H1 (cell line): ENCODE measurements at regions not wholly inside any gene's neighbourhood (a gene's known extent, or its start where the extent isn't known, plus 50 kb on each side); places are given as distances from the start of the nearest gene placed in this dataset.

ENCODE experiments used
- CHD7 ChIP-seq: fragments of 300-600 bp; sonication (generic); IDR thresholded peaks from 2 replicates; pipeline ENCODE4 v1.7.1; 2012; ENCODE audit warnings: low read length, moderate library complexity, mild to moderate bottlenecking, inconsistent platforms; ENCODE audit not compliant: insufficient replicate concordance
- CTCF ChIP-seq, 3 experiments: IDR thresholded peaks; 1 replicate in 2 of 3; 2 replicates in 1 of 3; pipeline versions ENCODE4 v1.5.1 to v1.6.1; 2011; ENCODE audit warnings: low read length in 3 of 3, mild to moderate bottlenecking in 3 of 3, inconsistent platforms in 2 of 3, low read depth in 1 of 3, moderate library complexity in 1 of 3; ENCODE audit not compliant: insufficient read depth in 1 of 3; ENCODE audit errors: control extremely low read depth in 1 of 3
- EZH2 ChIP-seq: fragments of 200-600 bp; sonication (generic); IDR thresholded peaks from 2 replicates; pipeline ENCODE4 v1.7.1; 2012; ENCODE audit warnings: low read depth, mild to moderate bottlenecking, moderate library complexity, low read length, inconsistent platforms; ENCODE audit not compliant: severe bottlenecking
- GABPA ChIP-seq: IDR thresholded peaks from 2 replicates; pipeline ENCODE4 v1.6.1; 2011; ENCODE audit warnings: mild to moderate bottlenecking, low read length, moderate library complexity, borderline replicate concordance; ENCODE audit not compliant: insufficient read depth
- SP2 ChIP-seq: IDR thresholded peaks from 2 replicates; pipeline ENCODE4 v1.6.1; 2012; ENCODE audit warnings: mild to moderate bottlenecking, low read length, inconsistent platforms
- SP4 ChIP-seq: IDR thresholded peaks from 2 replicates; pipeline ENCODE4 v1.6.1; 2012; ENCODE audit warnings: low read length, inconsistent platforms
- TF ChIP-seq, protein P1 (sequence below): IDR thresholded peaks from 2 replicates; pipeline ENCODE4 v1.6.1; 2011; ENCODE audit warnings: low read length, improper control_type of control experiment

- TF ChIP-seq CHD7 (no peak), GABPA (no peak), SP4 (no peak), CTCF (IDR thresholded peaks at IDR 0.05; ENCODE audit: control extremely low read depth in 1 of 3, insufficient read depth in 1 of 3, low read depth in 1 of 3, low read length in 3 of 3) (no peak), SP2 (no peak), EZH2 (no peak)
- TF ChIP-seq, protein P1, sequence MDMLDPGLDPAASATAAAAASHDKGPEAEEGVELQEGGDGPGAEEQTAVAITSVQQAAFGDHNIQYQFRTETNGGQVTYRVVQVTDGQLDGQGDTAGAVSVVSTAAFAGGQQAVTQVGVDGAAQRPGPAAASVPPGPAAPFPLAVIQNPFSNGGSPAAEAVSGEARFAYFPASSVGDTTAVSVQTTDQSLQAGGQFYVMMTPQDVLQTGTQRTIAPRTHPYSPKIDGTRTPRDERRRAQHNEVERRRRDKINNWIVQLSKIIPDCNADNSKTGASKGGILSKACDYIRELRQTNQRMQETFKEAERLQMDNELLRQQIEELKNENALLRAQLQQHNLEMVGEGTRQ, result no peak
- TF ChIP-seq, all 59 proteins: peak for 0
These were observed 56.1 kb downstream of the MAGEB17 start (continued) for GRCh38 chrX:16223385-16223784.
